ENCODE measurements at regions not wholly inside any gene's neighbourhood (a gene's known extent, or its start where the extent isn't known, plus 50 kb on each side); places are given as distances from the start of the nearest gene placed in this dataset.
"Not testable (repeated sequence)": the region's sequence is repeated elsewhere in the genome, so short reads cannot be mapped to it uniquely, and the experiment has no call there.

DNA sequence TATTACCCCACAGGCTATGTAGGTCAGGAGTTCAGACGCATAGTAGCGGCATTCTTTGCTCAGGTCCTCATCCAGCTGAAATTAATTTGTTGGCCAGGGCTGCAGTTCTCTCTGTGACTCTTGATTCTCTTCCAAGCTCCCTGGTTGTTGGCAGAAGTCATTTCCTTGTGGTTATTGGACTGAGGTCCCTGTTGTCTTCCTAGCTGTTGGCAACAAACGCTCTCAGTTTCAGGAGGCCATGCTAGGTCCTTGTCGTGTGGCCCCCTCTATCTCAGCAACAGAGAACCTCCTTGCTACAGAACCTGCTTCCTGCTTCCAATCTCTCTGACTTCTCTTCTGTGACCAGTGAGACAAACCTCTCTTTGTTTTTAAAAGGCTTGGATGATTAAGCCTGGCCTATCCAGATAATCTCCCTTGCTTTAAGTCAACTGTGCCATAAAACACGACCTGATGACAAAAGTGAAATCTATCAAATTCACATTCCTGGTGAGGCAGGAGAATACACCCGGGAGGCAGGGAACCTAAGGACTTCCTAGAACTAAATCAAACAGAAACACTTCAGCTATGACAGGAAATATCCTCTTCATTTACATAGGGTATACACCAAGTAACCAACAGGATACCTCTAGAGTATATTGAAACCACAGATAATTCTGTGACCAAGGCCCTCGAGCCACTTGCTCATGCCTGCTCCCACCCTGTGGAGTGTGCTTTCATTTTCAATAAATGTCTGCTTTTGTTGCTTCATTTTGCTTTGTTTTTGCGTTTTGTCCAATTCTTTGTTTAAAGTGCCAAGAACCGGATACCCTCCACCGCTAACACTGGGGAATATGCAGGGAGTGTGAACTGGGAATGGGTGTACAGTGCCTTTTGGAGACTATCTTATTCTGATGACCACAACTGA lies 196.0 kb downstream of the BTBD3 start:
- DNase-seq (ENCODE audit: low read depth in 2 of 2) = peak in 1 of 2 donors; percentile 48

DNA sequence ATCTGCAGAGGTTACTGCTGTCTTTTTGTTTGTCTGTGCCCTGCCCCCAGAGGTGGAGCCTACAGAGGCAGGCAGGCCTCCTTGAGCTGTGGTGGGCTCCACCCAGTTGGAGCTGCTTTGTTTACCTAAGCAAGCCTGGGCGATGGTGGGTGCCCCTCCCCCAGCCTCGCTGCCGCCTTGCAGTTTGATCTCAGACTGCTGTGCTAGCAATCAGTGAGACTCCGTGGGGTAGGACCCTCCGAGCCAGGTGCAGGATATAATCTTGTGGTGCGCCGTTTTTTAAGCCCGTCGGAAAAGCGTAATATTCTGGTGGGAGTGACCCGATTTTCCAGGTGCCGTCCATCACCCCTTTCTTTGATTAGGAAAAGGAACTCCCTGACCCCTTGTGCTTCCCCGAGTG lies 211.4 kb downstream of the BTBD3 start:
- not testable (repeated sequence) for DNase-seq (ENCODE audit: low read depth in 2 of 2)

DNA sequence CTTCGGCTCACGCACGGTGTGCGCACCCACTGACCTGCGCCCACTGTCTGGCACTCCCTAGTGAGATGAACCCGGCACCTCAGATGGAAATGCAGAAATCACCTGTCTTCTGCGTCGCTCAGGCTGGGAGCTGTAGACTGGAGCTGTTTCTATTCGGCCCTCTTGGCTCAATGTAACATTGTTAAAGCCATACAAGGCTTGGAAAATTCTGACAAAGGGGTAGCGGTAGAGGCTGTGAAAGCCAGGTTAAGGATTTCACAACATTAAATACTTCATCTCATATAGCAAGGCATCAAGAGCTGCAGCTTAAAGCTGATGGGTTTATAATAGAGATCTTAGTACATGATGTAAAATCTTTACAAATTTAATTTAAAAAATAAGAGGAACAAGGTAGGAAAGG lies 211.8 kb downstream of the BTBD3 start:
- DNase-seq (ENCODE audit: low read depth in 2 of 2) = not testable (repeated sequence)

GRCh38 chr20:12130781-12131180 lies 213.1 kb downstream of the BTBD3 start:
- DNase-seq (ENCODE audit: low read depth in 2 of 2) = no peak

- no peak for DNase-seq (ENCODE audit: low read depth in 2 of 2)
These were observed 215.9 kb downstream of the BTBD3 start for GRCh38 chr20:12133553-12133952.

GRCh38 chr20:12145951-12146350 lies 228.3 kb downstream of the BTBD3 start:
- not testable (repeated sequence) for DNase-seq (ENCODE audit: low read depth in 2 of 2)

- no peak for DNase-seq (ENCODE audit: low read depth in 2 of 2)
These were observed 235.3 kb downstream of the BTBD3 start for GRCh38 chr20:12152996-12153395.

DNA sequence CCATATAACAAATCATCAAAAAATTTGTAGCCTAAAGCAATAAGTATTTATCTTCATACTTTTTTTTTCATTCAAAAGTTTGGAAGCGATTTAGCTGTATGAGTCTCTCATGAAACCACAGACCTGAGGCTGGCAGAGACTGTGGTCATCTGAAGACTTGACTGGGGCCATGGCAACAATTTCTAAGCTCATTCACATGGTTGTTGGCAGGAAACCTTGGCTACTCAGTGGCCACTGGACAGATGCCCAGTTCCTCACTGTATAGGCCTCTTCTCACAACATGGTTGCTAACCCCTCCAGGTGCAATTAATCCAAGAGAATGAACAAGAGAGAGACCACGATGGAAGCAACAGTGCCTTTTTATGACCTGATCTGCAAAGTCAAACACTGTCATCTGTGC lies 235.9 kb downstream of the BTBD3 start:
- no peak for DNase-seq (ENCODE audit: low read depth in 2 of 2)

DNA sequence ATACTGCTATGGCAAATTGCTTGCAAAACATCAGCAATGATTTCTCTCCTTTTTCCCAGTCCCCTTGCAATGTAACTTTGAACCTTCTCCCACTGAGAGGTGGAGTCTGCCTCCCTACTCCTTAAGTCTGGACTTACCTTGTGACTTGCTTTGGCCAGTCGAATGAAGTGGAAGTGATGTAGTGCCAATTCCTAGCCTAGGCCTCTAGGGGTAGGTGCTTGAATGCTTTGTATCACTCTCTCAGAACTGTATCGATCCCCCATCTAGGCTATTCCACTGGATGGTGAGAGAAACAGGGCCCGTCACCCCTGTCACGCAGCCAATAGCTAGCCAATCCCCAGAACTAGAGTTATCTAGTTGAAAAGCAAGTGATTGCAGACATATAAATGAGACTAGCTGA lies 238.6 kb downstream of the BTBD3 start:
- DNase-seq (ENCODE audit: low read depth in 2 of 2) = no peak

- DNase-seq (ENCODE audit: low read depth in 2 of 2) = no peak
These were observed 241.6 kb downstream of the BTBD3 start for GRCh38 chr20:12159261-12159660.

- DNase-seq (ENCODE audit: low read depth in 2 of 2) = no peak
These were observed 244.0 kb downstream of the BTBD3 start for GRCh38 chr20:12161734-12162133.

GRCh38 chr20:12166053-12166717 lies 248.5 kb downstream of the BTBD3 start:
- no peak for DNase-seq (ENCODE audit: low read depth in 2 of 2)

- DNase-seq (ENCODE audit: low read depth in 2 of 2) = no peak
These were observed 252.7 kb downstream of the BTBD3 start for GRCh38 chr20:12170406-12170805.

DNA sequence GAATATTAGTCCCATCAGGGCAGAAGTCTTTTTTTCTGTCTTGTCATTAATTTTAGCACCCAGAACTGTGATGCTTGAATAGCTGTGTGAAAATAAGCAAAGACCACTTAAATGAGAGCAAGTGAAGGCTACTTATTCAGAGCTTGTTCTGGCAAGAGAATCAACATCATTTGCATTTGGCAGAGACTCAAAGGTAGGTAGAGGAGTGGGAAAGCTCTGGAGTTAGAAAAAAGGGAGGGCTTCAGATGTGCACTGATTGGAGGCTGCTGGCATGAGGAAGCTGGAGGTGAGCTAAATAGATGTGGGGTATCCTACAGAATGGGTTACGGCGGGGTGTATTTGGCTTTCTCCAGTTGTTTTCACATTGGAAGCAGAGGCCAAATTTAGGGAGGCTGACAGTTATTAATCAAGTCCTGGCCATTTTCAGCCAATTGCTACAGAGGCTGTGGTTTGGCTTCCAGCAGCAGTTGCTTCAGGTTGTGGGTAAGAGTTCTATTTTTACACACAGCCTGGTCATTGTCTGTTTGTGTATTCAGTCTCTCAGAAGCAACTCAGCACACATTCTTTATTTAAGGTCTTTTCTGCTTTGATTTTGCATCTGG lies 254.3 kb downstream of the BTBD3 start:
- no peak for DNase-seq (ENCODE audit: low read depth in 2 of 2)

GRCh38 chr20:12173347-12174012 lies 255.8 kb downstream of the BTBD3 start:
- DNase-seq (ENCODE audit: low read depth in 2 of 2) = no peak

- DNase-seq (ENCODE audit: low read depth in 2 of 2) = no peak
These were observed 257.8 kb downstream of the BTBD3 start for GRCh38 chr20:12175538-12175937.

DNA sequence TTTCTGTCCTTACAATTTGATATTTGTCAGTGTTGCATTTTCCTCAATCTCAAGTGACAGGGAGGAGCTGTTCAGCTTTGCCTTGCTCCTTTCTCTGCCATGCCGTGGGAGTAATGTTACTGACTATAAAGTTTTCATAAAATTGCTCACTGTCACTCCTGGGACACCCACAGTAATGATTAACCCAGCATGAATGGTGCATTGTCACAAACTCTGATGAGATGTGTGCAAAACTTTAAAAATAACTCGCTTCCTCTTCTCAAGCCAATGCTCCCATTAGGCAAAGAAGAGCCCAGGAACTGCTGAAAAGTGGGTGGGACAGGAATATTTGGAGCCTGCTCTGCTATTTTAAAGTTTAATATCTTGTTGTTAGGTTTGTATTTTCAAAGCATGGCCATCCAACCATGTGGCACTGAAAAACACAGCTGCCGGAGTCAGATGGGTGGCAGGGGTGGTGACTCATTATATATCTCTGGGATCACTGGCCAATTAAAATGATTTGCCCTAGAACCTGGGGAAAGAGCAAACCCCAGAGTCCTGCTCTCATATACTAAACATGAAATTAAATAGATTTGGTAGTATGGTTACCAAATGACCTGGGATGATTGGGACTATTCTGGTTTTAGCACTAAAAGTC lies 260.1 kb downstream of the BTBD3 start:
- DNase-seq (ENCODE audit: low read depth in 2 of 2) = no peak

DNA sequence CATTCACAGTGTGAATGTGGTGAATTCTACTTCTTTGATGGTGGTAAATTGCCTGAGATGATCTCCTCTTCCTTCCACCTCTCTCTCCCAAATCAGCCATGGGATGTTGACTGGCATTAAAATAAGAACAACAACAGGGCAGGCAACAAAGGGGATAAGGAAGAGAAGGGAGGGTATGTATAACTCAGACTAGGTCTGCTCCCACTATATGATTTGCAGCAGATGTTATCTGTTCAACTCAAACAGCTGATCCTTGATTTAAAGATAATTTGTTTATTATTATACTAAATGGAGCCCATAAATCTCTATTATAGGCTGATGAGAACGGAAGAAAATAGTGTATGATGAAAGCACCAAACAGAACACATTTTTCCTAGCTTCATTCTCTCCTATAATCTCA lies 262.0 kb downstream of the BTBD3 start:
- DNase-seq (ENCODE audit: low read depth in 2 of 2) = no peak

GRCh38 chr20:12180107-12180661 lies 262.5 kb downstream of the BTBD3 start:
- no peak for DNase-seq (ENCODE audit: low read depth in 2 of 2)

- no peak for DNase-seq (ENCODE audit: low read depth in 2 of 2)
These were observed 280.6 kb downstream of the BTBD3 start for GRCh38 chr20:12198281-12198680.

- DNase-seq (ENCODE audit: low read depth in 2 of 2) = no peak
These were observed 282.0 kb downstream of the BTBD3 start for GRCh38 chr20:12199703-12200102.
